ENCODE measurements at regions not wholly inside any gene's neighbourhood (a gene's known extent, or its start where the extent isn't known, plus 50 kb on each side); places are given as distances from the start of the nearest gene placed in this dataset.

DNA sequence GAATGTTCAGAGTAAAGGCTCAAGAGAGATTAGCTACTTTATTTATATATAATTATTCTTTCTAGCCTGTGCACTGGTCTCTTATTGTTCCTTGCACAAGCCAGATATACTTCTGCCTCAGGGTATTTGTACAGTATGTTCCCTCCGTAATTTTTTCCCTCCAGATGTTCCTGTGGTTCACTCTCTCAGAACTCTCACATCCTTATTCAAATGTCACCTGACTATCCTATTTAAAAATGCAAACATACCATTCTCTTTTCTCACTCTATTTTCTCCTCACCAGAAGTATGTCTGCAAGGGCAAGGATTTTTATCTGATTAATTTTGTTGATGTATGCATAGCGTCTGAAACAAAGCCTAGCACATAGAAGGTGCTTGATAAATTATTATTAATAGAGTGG is 64.0 kb upstream of the CERS6 start:
- DNase-seq (ENCODE audit: low spot score), result no peak
- TF ChIP-seq, protein P1, sequence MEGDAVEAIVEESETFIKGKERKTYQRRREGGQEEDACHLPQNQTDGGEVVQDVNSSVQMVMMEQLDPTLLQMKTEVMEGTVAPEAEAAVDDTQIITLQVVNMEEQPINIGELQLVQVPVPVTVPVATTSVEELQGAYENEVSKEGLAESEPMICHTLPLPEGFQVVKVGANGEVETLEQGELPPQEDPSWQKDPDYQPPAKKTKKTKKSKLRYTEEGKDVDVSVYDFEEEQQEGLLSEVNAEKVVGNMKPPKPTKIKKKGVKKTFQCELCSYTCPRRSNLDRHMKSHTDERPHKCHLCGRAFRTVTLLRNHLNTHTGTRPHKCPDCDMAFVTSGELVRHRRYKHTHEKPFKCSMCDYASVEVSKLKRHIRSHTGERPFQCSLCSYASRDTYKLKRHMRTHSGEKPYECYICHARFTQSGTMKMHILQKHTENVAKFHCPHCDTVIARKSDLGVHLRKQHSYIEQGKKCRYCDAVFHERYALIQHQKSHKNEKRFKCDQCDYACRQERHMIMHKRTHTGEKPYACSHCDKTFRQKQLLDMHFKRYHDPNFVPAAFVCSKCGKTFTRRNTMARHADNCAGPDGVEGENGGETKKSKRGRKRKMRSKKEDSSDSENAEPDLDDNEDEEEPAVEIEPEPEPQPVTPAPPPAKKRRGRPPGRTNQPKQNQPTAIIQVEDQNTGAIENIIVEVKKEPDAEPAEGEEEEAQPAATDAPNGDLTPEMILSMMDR (IDR thresholded peaks at IDR 0.05; ENCODE audit: borderline replicate concordance, control extremely low read depth, extremely low read depth, insufficient read depth, missing control alignments), result no peak
- in situ Hi-C loops (cut with MboI; ENCODE audit: low sequenced_read_pairs, unreplicated experiment), result no loop called here

DNA sequence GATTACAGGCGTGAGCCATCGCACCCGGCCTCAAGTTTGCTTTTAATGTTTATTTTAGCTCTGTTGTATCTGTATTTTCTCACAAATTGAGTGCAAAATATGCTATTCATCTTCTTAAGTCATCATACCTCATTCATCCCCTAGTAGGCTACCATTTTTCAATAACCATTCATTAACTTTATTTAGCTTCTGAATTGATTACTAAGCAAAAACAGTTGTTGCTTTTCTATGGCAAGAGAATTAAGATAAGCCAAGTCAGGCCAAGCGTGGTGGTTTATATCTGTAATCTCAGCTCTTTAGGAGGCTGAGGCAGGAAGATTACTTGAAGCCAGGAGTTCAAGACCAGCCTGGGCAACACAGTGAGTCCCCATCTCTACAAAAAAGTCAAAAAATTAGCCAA is 63.3 kb upstream of the CERS6 start:
- no peak for DNase-seq (ENCODE audit: low spot score)
- in situ Hi-C loops (cut with MboI; ENCODE audit: low sequenced_read_pairs, unreplicated experiment), result no loop called here
- TF ChIP-seq, protein P1 (IDR thresholded peaks at IDR 0.05; ENCODE audit: borderline replicate concordance, control extremely low read depth, extremely low read depth, insufficient read depth, missing control alignments), result no peak

DNA sequence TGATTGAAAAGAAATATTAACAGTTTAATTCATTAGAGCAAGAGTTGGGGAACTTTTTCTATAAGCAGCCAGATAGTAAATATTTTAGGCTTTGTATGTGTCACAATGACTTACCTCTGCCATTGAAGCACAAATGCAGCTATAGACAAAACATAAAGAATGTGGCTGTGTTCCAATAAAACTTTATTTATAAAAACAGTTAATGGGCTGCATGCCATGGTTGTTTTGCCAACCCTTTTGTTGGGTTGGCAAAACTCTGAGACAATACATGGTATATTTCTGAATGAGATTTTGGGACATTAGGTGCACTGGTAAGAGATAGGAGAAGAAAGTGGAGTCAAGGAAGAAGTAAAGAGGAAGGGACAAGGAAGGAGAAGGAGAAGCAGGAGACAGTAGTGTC is 61.8 kb upstream of the CERS6 start:
- in situ Hi-C loops (cut with MboI; ENCODE audit: low sequenced_read_pairs, unreplicated experiment), result no loop called here
- TF ChIP-seq, protein P1 (IDR thresholded peaks at IDR 0.05; ENCODE audit: borderline replicate concordance, control extremely low read depth, extremely low read depth, insufficient read depth, missing control alignments), result no peak
- DNase-seq (ENCODE audit: low spot score), result no peak

DNA sequence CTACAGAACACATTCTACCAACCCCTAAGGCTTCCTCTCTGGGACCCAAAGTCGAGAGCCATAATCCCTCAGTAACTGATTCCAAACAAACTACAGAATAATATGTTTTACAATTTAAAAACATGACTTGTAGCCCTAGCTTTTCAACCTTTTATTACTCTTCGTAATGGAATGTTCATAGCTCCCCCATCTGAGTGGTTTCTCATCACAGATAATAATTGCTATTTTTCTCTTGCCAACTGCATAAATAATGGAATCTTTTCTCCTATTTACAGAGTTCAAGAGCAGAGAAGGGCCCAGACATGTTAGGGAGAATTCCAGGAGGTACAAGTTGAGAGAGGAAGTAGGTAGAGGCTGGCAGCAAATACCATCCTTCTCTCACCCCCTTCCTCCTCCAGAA is 59.9 kb upstream of the CERS6 start:
- no peak for DNase-seq (ENCODE audit: low spot score)
- TF ChIP-seq, protein P1 (IDR thresholded peaks at IDR 0.05; ENCODE audit: borderline replicate concordance, control extremely low read depth, extremely low read depth, insufficient read depth, missing control alignments), result no peak
- in situ Hi-C loops (cut with MboI; ENCODE audit: low sequenced_read_pairs, unreplicated experiment), result no loop called here

DNA sequence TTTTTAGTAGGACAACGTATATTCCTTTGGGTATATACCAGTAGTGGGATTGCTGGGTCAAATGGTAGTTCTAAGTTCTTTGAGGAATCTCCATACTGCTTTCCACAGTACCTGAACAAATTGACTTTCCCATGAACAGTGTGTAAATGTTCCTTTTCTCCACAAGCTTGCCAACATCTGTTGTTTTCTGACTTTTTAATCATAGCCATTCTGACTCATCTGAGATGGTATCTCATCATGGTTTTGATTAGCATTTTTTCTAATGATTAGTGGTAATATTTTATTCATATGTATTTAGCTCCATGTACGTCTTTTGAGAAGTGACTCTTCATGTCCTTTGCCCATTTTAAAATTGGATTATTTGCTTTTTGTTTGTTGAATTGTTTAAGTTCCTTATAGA is 58.4 kb upstream of the CERS6 start:
- no peak for DNase-seq (ENCODE audit: low spot score)
- in situ Hi-C loops (cut with MboI; ENCODE audit: low sequenced_read_pairs, unreplicated experiment), result no loop called here
- TF ChIP-seq, protein P1 (IDR thresholded peaks at IDR 0.05; ENCODE audit: borderline replicate concordance, control extremely low read depth, extremely low read depth, insufficient read depth, missing control alignments), result no peak

DNA sequence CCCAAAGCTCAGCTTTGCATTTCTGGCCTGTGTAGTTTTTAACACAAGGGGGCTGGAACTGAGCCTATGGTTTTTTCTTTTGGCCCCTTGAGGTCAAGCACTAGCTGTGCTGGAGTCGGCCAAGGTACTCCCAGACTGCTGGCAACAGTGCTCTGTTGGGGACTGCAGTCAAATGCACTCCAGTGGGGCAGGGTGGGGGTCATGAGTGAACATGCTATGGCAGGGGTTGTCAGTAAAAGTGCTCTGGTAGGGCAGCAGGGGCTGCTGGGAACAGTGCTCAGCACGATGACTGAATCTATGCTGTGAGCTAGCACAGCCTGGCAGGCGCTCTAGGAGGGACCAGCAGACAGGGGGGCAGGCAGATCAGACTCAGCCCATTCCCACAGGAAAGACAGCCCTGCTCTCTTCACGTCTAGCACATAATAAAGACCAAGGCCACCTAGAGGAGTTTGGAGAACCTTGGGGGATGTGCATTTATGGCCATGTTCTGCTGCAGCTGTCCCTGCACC is 55.0 kb upstream of the CERS6 start:
- in situ Hi-C loops (cut with MboI; ENCODE audit: low sequenced_read_pairs, unreplicated experiment), result no loop called here
- DNase-seq (ENCODE audit: low spot score), result no peak
- TF ChIP-seq, protein P1 (IDR thresholded peaks at IDR 0.05; ENCODE audit: borderline replicate concordance, control extremely low read depth, extremely low read depth, insufficient read depth, missing control alignments), result no peak

DNA sequence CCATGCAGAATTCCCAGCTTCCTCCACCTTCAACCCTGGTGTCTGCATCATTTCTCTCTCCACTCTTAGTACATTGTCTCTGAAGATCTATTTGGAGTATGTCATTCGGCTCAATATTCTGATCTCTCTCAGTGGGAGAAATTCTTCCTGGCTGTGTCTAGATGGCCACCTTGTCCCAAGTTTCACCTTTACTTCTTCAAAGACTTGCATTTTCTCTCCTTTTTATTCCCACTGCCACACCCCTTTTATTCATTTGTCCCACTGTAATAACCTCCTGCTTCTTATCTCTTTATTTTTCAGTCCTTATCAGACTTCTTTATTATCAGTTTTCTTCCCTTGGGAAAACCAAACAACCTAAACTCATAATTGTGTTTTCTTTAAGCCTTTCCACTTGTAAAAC is 54.3 kb upstream of the CERS6 start:
- TF ChIP-seq, protein P1 (IDR thresholded peaks at IDR 0.05; ENCODE audit: borderline replicate concordance, control extremely low read depth, extremely low read depth, insufficient read depth, missing control alignments), result no peak
- DNase-seq (ENCODE audit: low spot score), result no peak
- in situ Hi-C loops (cut with MboI; ENCODE audit: low sequenced_read_pairs, unreplicated experiment), result no loop called here

Measured in GM13976 (cell line).